ENCODE measurements at regions not wholly inside any gene's neighbourhood (a gene's known extent, or its start where the extent isn't known, plus 50 kb on each side); places are given as distances from the start of the nearest gene placed in this dataset.

GRCh38 chr14:98477935-98478334 is 794.1 kb downstream of the BCL11B start:
- TF ChIP-seq, protein P1, sequence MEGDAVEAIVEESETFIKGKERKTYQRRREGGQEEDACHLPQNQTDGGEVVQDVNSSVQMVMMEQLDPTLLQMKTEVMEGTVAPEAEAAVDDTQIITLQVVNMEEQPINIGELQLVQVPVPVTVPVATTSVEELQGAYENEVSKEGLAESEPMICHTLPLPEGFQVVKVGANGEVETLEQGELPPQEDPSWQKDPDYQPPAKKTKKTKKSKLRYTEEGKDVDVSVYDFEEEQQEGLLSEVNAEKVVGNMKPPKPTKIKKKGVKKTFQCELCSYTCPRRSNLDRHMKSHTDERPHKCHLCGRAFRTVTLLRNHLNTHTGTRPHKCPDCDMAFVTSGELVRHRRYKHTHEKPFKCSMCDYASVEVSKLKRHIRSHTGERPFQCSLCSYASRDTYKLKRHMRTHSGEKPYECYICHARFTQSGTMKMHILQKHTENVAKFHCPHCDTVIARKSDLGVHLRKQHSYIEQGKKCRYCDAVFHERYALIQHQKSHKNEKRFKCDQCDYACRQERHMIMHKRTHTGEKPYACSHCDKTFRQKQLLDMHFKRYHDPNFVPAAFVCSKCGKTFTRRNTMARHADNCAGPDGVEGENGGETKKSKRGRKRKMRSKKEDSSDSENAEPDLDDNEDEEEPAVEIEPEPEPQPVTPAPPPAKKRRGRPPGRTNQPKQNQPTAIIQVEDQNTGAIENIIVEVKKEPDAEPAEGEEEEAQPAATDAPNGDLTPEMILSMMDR (IDR thresholded peaks at IDR 0.05; ENCODE audit: poor library complexity): no peak
- TF ChIP-seq EZH2phosphoT487 (IDR thresholded peaks at IDR 0.05; ENCODE audit: low read depth, severe bottlenecking, unreplicated experiment): no peak
